Esophagus muscularis mucosa (tissue), 4 donors: ENCODE measurements at regions not wholly inside any gene's neighbourhood (a gene's known extent, or its start where the extent isn't known, plus 50 kb on each side); places are given as distances from the start of the nearest gene placed in this dataset.

ENCODE experiments used
- DNase-seq: peaks from one replicate; pipeline ENCODE4 v3.0.0-alpha.2; 2017; ENCODE audit errors: extremely low spot score
- H3K27ac ChIP-seq, 4 donors: fragments of 200-600 bp; sonication (generic); replicated peaks in 1 of 4; 1 replicate in 3 of 4; 2 replicates in 1 of 4; pipeline ENCODE4 v1.5.1; 2016 to 2019; ENCODE audit warnings: mild to moderate bottlenecking in 1 of 4
- H3K27me3 ChIP-seq, 4 donors: fragments of 200-600 bp; sonication (generic); one replicate each; pipeline versions ENCODE4 v1.5.1 to v1.6.0; 2016 to 2019
- H3K36me3 ChIP-seq, 4 donors: fragments of 200-600 bp; sonication (generic); one replicate each; pipeline ENCODE4 v1.5.1; 2016 to 2019
- H3K4me1 ChIP-seq, 4 donors: fragments of 200-600 bp; sonication (generic); one replicate each; pipeline ENCODE4 v1.5.1; 2016 to 2019
- H3K4me3 ChIP-seq, 4 donors: fragments of 200-600 bp; sonication (generic); 1 replicate in 2 of 4; 2 replicates in 2 of 4; pipeline ENCODE4 v1.5.1; 2016 to 2019; ENCODE audit warnings: mild to moderate bottlenecking in 4 of 4, moderate library complexity in 1 of 4
- H3K9me3 ChIP-seq, 4 donors: fragments of 200-600 bp; sonication (generic); 1 replicate in 3 of 4; 2 replicates in 1 of 4; pipeline ENCODE4 v1.5.1; 2016 to 2019
- EP300 ChIP-seq: sonication (generic); formaldehyde crosslinking; IDR thresholded peaks from one replicate; pipeline ENCODE4 v1.6.1; 2017; ENCODE audit warnings: antibody characterized with exemption
- POLR2A ChIP-seq: fragments of 450-650 bp; IDR thresholded peaks from one replicate; pipeline ENCODE4 v1.6.1; 2017; ENCODE audit warnings: antibody characterized with exemption, moderate library complexity, mild to moderate bottlenecking, low read depth
- POLR2AphosphoS5 ChIP-seq, 2 donors: sonication (generic); formaldehyde crosslinking; IDR thresholded peaks; one replicate each; pipeline ENCODE4 v1.6.1; 2017; ENCODE audit warnings: antibody characterized with exemption in 2 of 2
- WGBS: methylation state at CpG from one replicate; pipeline ENCODE4 v1.1.5; 2018; 5-methylcytosine and 5-hydroxymethylcytosine counted together
- intact Hi-C: fragments of 100-400 bp; cut with DNase I; formaldehyde crosslinking; loops from one replicate; pipeline ENCODE4 v1.15.1; 2023
- TF ChIP-seq, protein P1 (sequence below), 3 experiments: fragments of 200-600 bp in 2 of 3; fragments of 450-650 bp in 1 of 3; sonication (generic) in 2 of 3; IDR thresholded peaks; one replicate each; pipeline ENCODE4 v1.5.1; 2017 to 2019; ENCODE audit warnings: antibody characterized with exemption in 3 of 3, mild to moderate bottlenecking in 2 of 3, moderate library complexity in 1 of 3

DNA sequence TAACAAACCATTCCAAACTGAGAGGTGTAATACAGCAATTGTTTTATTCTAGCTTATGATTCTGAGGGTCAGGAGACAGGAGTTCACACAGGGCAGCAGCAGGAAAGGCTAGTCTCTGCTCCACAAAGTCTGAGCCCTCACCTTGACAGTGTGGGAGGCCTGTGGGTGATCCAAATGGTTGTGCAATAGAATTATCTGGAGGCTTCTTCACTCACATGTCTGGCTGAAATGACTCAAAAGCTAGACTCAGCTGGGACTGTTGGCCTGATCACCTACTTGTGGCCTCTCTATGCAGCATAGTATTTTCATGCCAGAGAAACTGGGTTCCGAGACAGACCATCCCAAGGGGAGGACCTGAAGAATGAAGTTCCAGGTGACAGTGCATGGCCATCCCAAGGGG is 233.9 kb upstream of the UBE2E2 start:
- Histone ChIP-seq H3K27me3 (no peaks in the 10 kb centered on the region), H3K4me3 (no peak overlapping the region), H3K9me3 (no peaks in the 10 kb centered on the region), H3K4me1 (no peaks in the 10 kb centered on the region), H3K36me3 (no peaks in the 10 kb centered on the region), H3K27ac (no peak overlapping the region)
- DNase-seq, result no peak
- no peak for TF ChIP-seq POLR2A
- TF ChIP-seq POLR2AphosphoS5 (IDR thresholded peaks at IDR 0.05), result no peak
- TF ChIP-seq, protein P1, sequence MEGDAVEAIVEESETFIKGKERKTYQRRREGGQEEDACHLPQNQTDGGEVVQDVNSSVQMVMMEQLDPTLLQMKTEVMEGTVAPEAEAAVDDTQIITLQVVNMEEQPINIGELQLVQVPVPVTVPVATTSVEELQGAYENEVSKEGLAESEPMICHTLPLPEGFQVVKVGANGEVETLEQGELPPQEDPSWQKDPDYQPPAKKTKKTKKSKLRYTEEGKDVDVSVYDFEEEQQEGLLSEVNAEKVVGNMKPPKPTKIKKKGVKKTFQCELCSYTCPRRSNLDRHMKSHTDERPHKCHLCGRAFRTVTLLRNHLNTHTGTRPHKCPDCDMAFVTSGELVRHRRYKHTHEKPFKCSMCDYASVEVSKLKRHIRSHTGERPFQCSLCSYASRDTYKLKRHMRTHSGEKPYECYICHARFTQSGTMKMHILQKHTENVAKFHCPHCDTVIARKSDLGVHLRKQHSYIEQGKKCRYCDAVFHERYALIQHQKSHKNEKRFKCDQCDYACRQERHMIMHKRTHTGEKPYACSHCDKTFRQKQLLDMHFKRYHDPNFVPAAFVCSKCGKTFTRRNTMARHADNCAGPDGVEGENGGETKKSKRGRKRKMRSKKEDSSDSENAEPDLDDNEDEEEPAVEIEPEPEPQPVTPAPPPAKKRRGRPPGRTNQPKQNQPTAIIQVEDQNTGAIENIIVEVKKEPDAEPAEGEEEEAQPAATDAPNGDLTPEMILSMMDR (IDR thresholded peaks at IDR 0.05), result no peak
- TF ChIP-seq EP300, result no peak
- WGBS, result 91% methylated on average over 1 of the region's 1 CpG
- intact Hi-C loops, result no loop called here

DNA sequence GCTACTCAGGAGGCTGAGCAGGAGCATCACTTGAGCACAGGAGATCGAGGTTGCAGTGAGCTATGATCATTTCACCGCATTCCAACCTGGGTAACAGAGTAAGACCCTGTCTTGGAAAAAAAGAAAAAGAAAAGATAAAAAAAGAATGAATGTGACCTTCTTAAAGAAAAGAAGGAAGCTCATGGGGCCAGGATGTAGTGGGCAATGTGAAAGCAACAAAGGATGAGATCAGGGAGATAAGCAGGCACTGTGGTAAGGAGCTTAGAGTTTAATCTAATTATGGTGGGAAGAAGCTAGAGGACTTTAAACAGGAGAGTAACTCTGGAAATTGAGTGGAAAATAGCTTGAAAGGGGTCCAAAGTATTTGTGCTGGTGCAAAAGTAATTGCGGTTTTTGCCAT is 231.6 kb upstream of the UBE2E2 start:
- Histone ChIP-seq H3K27ac (no peak overlapping the region), H3K4me3 (no peak overlapping the region), H3K9me3 (no peaks in the 10 kb centered on the region), H3K36me3 (no peaks in the 10 kb centered on the region), H3K4me1 (no peaks in the 10 kb centered on the region), H3K27me3 (no peaks in the 10 kb centered on the region)
- no peak for DNase-seq
- WGBS, result 94% methylated on average over 3 of the region's 3 CpGs
- intact Hi-C loops, result no loop called here
- TF ChIP-seq POLR2AphosphoS5 (IDR thresholded peaks at IDR 0.05) (no peak), POLR2A (no peak), EP300 (no peak)
- TF ChIP-seq, protein P1 (IDR thresholded peaks at IDR 0.05), result no peak

DNA sequence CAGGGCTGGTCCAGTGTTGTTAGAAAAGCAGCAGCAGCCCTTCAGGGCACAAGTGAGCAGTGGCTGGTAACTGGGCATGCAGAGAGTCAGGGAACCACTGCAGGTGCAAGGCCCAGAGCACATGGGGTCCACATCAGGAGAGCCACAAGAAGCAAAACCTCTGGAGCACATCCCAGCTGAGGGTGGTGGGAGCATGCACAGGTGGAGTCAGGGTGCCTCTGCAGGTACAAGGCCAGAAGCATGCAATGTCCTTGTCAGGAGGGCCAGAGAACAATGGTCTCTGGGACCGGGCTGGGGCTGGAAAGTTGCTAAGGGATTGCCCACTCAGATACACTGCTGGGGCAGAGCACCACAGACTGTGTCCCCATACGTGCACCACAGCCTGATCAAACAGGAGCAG is 226.1 kb upstream of the UBE2E2 start:
- Histone ChIP-seq H3K4me1 (no peaks in the 10 kb centered on the region), H3K4me3 (no peak overlapping the region), H3K36me3 (no peaks in the 10 kb centered on the region), H3K27me3 (no peaks in the 10 kb centered on the region), H3K27ac (no peak overlapping the region), H3K9me3 (no peaks in the 10 kb centered on the region)
- intact Hi-C loops, result no loop called here
- DNase-seq, result no peak
- 86% methylated on average over 2 of the region's 2 CpGs for WGBS
- TF ChIP-seq POLR2AphosphoS5 (IDR thresholded peaks at IDR 0.05), result no peak
- TF ChIP-seq, protein P1 (IDR thresholded peaks at IDR 0.05), result no peak
- no peak for TF ChIP-seq EP300
- TF ChIP-seq POLR2A, result no peak

DNA sequence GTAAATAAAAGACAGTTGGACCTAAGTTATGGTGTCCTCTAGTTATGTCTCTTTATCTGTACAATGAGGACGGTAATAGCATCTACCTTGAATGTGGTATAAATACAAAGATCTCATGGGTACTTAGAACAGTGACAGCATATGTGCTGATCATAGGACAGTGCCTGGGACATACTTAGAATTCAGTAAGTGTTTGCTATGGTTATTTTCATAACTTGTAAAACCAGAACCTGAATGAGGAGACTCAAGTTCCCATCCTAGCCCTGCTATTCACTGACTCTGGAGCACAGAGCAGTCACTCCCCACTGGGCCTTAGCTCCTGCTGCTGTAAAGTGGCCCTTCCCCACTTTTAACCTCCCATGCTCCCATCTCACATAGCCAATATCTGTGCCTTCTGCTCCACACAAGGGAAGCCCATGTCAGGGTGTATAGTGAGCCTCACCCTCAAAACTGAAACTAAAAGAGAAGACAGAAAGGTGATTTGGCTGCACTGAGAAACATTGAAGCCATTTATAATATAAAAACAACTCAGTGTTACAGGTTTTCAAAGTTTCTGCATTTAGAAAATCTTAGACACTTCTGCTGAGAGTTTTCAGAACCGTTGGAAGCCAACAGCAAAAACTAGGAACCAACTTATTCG is 225.4 kb upstream of the UBE2E2 start:
- WGBS, result 66% methylated on average over 3 of the region's 3 CpGs
- Histone ChIP-seq H3K4me3 (no peak overlapping the region), H3K4me1 (no peaks in the 10 kb centered on the region), H3K9me3 (no peaks in the 10 kb centered on the region), H3K36me3 (no peaks in the 10 kb centered on the region), H3K27ac (no peak overlapping the region), H3K27me3 (no peaks in the 10 kb centered on the region)
- DNase-seq, result no peak
- intact Hi-C loops, result no loop called here
- no peak for TF ChIP-seq EP300
- TF ChIP-seq POLR2A, result no peak
- TF ChIP-seq, protein P1 (IDR thresholded peaks at IDR 0.05), result no peak
- no peak for TF ChIP-seq POLR2AphosphoS5 (IDR thresholded peaks at IDR 0.05)

DNA sequence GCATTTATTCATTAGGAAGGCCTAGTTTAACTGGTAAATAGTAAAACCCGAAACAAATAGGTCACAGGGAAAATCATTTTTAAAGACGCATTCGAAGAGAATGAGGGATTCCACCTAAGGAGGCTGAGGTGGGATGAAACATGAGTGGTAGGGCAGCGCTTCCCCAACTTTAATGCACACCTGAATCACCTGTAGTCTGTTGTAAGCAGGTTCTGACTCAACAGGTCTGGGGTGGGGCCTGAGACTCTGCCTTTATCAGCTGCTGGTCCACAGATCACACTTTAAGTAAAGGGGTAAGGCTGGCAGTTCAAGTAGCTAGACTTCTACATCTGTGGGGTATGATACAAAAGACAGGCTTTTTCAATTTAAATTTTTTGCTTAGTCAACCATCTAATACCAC is 223.5 kb upstream of the UBE2E2 start:
- H3K9me3 ChIP-seq, result no peaks in the 10 kb centered on the region
- no peaks in the 10 kb centered on the region for H3K27me3 ChIP-seq
- no peaks in the 10 kb centered on the region for H3K36me3 ChIP-seq
- H3K4me3 ChIP-seq, result no peak overlapping the region
- intact Hi-C loops, result no loop called here
- no peak for DNase-seq
- no peaks in the 10 kb centered on the region for H3K4me1 ChIP-seq
- no peak overlapping the region for H3K27ac ChIP-seq
- 94% methylated on average over 4 of the region's 4 CpGs for WGBS
- TF ChIP-seq EP300 (no peak), POLR2A (no peak), POLR2AphosphoS5 (IDR thresholded peaks at IDR 0.05) (no peak)
- TF ChIP-seq, protein P1 (IDR thresholded peaks at IDR 0.05), result no peak
